ENCODE measurements at regions not wholly inside any gene's neighbourhood (a gene's known extent, or its start where the extent isn't known, plus 50 kb on each side); places are given as distances from the start of the nearest gene placed in this dataset.

DNA sequence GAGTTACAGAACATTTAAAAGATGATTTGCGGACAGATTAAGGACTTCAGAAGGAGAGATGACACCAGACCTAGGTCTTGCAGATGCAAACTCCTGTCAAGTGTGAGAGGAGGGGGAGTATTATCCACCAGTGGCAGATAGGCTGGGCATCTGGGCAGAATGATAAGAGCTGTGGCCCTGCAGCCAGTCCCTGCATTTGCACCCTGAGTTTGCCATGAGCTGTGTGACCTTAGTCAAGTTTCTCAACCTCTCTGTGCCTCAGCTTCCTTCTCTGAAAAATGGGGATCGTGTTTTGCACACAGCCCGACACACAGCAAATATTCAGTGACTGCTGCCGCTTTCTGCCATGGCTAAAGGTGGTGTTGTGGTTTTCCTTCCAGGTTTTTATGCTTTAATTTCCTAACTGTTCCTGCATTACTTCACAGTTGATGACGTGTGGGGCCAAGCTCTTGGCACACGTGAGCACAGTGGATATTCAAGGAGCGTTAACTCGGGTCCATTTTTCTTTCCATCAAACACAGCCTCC is 516.2 kb downstream of the CDH26 start:
- no peak for ATAC-seq
- no peak for TF ChIP-seq BACH2 (CRISPR knock-in tag; IDR thresholded peaks at IDR 0.05; ENCODE audit: borderline replicate concordance)
- no peak for TF ChIP-seq RARB (CRISPR knock-in tag; IDR thresholded peaks at IDR 0.05)
- TF ChIP-seq, protein P1, sequence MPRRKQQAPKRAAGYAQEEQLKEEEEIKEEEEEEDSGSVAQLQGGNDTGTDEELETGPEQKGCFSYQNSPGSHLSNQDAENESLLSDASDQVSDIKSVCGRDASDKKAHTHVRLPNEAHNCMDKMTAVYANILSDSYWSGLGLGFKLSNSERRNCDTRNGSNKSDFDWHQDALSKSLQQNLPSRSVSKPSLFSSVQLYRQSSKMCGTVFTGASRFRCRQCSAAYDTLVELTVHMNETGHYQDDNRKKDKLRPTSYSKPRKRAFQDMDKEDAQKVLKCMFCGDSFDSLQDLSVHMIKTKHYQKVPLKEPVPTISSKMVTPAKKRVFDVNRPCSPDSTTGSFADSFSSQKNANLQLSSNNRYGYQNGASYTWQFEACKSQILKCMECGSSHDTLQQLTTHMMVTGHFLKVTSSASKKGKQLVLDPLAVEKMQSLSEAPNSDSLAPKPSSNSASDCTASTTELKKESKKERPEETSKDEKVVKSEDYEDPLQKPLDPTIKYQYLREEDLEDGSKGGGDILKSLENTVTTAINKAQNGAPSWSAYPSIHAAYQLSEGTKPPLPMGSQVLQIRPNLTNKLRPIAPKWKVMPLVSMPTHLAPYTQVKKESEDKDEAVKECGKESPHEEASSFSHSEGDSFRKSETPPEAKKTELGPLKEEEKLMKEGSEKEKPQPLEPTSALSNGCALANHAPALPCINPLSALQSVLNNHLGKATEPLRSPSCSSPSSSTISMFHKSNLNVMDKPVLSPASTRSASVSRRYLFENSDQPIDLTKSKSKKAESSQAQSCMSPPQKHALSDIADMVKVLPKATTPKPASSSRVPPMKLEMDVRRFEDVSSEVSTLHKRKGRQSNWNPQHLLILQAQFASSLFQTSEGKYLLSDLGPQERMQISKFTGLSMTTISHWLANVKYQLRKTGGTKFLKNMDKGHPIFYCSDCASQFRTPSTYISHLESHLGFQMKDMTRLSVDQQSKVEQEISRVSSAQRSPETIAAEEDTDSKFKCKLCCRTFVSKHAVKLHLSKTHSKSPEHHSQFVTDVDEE (CRISPR knock-in tag; IDR thresholded peaks at IDR 0.05), result no peak
- TF ChIP-seq ZNF8 (CRISPR knock-in tag; IDR thresholded peaks at IDR 0.05), result no peak
- TF ChIP-seq CSDC2 (CRISPR knock-in tag; IDR thresholded peaks at IDR 0.05), result no peak
- TF ChIP-seq ISL1 (CRISPR knock-in tag; IDR thresholded peaks at IDR 0.05), result no peak
- TF ChIP-seq, protein P2, sequence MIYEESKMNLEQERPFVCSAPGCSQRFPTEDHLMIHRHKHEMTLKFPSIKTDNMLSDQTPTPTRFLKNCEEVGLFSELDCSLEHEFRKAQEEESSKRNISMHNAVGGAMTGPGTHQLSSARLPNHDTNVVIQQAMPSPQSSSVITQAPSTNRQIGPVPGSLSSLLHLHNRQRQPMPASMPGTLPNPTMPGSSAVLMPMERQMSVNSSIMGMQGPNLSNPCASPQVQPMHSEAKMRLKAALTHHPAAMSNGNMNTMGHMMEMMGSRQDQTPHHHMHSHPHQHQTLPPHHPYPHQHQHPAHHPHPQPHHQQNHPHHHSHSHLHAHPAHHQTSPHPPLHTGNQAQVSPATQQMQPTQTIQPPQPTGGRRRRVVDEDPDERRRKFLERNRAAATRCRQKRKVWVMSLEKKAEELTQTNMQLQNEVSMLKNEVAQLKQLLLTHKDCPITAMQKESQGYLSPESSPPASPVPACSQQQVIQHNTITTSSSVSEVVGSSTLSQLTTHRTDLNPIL (CRISPR knock-in tag; IDR thresholded peaks at IDR 0.05; ENCODE audit: low read depth), result no peak
- no peak for TF ChIP-seq ZFP30 (CRISPR knock-in tag; IDR thresholded peaks at IDR 0.05)
- TF ChIP-seq ESRRG (CRISPR knock-in tag; IDR thresholded peaks at IDR 0.05), result no peak
- no peak for TF ChIP-seq GLIS3 (CRISPR knock-in tag; IDR thresholded peaks at IDR 0.05)
- TF ChIP-seq, protein P3, sequence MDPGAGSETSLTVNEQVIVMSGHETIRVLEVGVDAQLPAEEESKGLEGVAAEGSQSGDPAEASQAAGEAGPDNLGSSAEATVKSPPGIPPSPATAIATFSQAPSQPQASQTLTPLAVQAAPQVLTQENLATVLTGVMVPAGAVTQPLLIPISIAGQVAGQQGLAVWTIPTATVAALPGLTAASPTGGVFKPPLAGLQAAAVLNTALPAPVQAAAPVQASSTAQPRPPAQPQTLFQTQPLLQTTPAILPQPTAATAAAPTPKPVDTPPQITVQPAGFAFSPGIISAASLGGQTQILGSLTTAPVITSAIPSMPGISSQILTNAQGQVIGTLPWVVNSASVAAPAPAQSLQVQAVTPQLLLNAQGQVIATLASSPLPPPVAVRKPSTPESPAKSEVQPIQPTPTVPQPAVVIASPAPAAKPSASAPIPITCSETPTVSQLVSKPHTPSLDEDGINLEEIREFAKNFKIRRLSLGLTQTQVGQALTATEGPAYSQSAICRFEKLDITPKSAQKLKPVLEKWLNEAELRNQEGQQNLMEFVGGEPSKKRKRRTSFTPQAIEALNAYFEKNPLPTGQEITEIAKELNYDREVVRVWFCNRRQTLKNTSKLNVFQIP (CRISPR knock-in tag; IDR thresholded peaks at IDR 0.05; ENCODE audit: borderline replicate concordance, low read depth), result no peak
- TF ChIP-seq ZC3H10 (CRISPR knock-in tag; IDR thresholded peaks at IDR 0.05), result no peak
- no peak for TF ChIP-seq OSR1 (CRISPR knock-in tag; IDR thresholded peaks at IDR 0.05)
- TF ChIP-seq SNAI2 (CRISPR knock-in tag; IDR thresholded peaks at IDR 0.05), result no peak

GRCh38 chr20:60476045-60476444 is 517.8 kb downstream of the CDH26 start:
- ATAC-seq, result no peak
- no peak for TF ChIP-seq OSR1 (CRISPR knock-in tag; IDR thresholded peaks at IDR 0.05)
- no peak for TF ChIP-seq PATZ1 (CRISPR knock-in tag; IDR thresholded peaks at IDR 0.05; ENCODE audit: borderline replicate concordance)
- no peak for TF ChIP-seq ZNF70 (CRISPR knock-in tag; IDR thresholded peaks at IDR 0.05)
- no peak for TF ChIP-seq ZNF565 (CRISPR knock-in tag; conservative IDR thresholded peaks at IDR 0.05; ENCODE audit: low read depth)
- no peak for TF ChIP-seq TOX (CRISPR knock-in tag; IDR thresholded peaks at IDR 0.05; ENCODE audit: borderline replicate concordance)

GRCh38 chr20:60477958-60478357 is 519.7 kb downstream of the CDH26 start:
- TF ChIP-seq GLIS3 (CRISPR knock-in tag; IDR thresholded peaks at IDR 0.05), result no peak
- no peak for ATAC-seq

GRCh38 chr20:60478533-60478932 is 520.3 kb downstream of the CDH26 start:
- no peak for ATAC-seq
- TF ChIP-seq ARNTL (CRISPR knock-in tag; IDR thresholded peaks at IDR 0.05; ENCODE audit: borderline replicate concordance, low read depth), result no peak
- TF ChIP-seq, protein P1 (CRISPR knock-in tag; IDR thresholded peaks at IDR 0.05), result no peak
- no peak for TF ChIP-seq ZC3H10 (CRISPR knock-in tag; IDR thresholded peaks at IDR 0.05)
- no peak for TF ChIP-seq PATZ1 (CRISPR knock-in tag; IDR thresholded peaks at IDR 0.05; ENCODE audit: borderline replicate concordance)
